Fibroblast of lung (primary cell): ENCODE measurements at regions not wholly inside any gene's neighbourhood (a gene's known extent, or its start where the extent isn't known, plus 50 kb on each side); places are given as distances from the start of the nearest gene placed in this dataset.

Source experiments
- EZH2 ChIP-seq: IDR thresholded peaks from 2 replicates; pipeline ENCODE4 v1.5.1; 2012; ENCODE audit warnings: low read length, control low read depth, mild to moderate bottlenecking; ENCODE audit errors: missing control alignments
- TF ChIP-seq, protein P1 (sequence below), 2 donors: IDR thresholded peaks in 1 of 2; conservative IDR thresholded peaks in 1 of 2; 1 replicate in 1 of 2; 2 replicates in 1 of 2; pipeline ENCODE4 v1.5.1; 2011 to 2012; ENCODE audit warnings: low read length in 2 of 2, control low read depth in 1 of 2, inconsistent platforms in 1 of 2, low read depth in 1 of 2, mild to moderate bottlenecking in 1 of 2

DNA sequence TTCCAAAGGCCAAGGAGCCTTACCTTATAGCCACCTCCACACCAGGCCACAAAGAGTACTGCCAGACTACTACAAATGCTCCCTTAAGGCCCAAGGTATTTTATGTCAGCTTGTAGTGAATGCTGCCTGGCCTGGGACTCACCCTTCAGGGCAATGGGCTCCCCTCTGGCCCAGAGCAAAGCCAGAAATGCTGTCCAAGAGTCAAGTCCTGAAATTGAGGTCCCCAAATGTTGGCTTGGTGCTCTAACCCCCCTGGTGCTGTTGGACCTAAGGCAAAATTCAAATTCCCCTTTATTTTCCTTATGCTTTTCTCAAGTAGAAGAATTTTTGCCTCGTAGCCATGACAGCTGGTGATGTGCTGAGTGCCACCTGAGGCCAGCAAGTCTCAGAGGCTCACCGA is 1354.3 kb upstream of the DIAPH2 start:
- TF ChIP-seq, protein P1, sequence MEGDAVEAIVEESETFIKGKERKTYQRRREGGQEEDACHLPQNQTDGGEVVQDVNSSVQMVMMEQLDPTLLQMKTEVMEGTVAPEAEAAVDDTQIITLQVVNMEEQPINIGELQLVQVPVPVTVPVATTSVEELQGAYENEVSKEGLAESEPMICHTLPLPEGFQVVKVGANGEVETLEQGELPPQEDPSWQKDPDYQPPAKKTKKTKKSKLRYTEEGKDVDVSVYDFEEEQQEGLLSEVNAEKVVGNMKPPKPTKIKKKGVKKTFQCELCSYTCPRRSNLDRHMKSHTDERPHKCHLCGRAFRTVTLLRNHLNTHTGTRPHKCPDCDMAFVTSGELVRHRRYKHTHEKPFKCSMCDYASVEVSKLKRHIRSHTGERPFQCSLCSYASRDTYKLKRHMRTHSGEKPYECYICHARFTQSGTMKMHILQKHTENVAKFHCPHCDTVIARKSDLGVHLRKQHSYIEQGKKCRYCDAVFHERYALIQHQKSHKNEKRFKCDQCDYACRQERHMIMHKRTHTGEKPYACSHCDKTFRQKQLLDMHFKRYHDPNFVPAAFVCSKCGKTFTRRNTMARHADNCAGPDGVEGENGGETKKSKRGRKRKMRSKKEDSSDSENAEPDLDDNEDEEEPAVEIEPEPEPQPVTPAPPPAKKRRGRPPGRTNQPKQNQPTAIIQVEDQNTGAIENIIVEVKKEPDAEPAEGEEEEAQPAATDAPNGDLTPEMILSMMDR (conservative IDR thresholded peaks at IDR 0.05 in 1 of 2, IDR thresholded peaks at IDR 0.05 in 1 of 2; ENCODE audit: low read depth in 1 of 2, low read length in 2 of 2) = no peak
- TF ChIP-seq EZH2 = no peak
